Peyer's patch (tissue), 4 donors: ENCODE measurements at regions not wholly inside any gene's neighbourhood (a gene's known extent, or its start where the extent isn't known, plus 50 kb on each side); places are given as distances from the start of the nearest gene placed in this dataset.

Experiments
- CTCF ChIP-seq, 6 experiments: fragments of 450-650 bp in 4 of 6; fragments of 200-600 bp in 2 of 6; sonication (generic) in 1 of 6; IDR thresholded peaks; one replicate each; pipeline ENCODE4 v1.5.1; 2017 to 2019; ENCODE audit warnings: antibody characterized with exemption in 6 of 6, mild to moderate bottlenecking in 3 of 6, moderate library complexity in 1 of 6
- POLR2A ChIP-seq, 2 donors: fragments of 450-650 bp; IDR thresholded peaks; one replicate each; pipeline ENCODE4 v1.5.1; 2017; ENCODE audit warnings: antibody characterized with exemption in 2 of 2, mild to moderate bottlenecking in 2 of 2, moderate library complexity in 2 of 2

- TF ChIP-seq CTCF (IDR thresholded peaks at IDR 0.05) (no peak), POLR2A (IDR thresholded peaks at IDR 0.05) (no peak)
Measured at GRCh38 chr2:234247453-234248180, 197.1 kb downstream of the SPP2 start.
